Stimulated activated naive CD8-positive, alpha-beta T cell treated with anti-CD3 and anti-CD28 coated beads, Interleukin-15, amount 100 ng/mL, for 72 hours (primary cell): ENCODE measurements at regions not wholly inside any gene's neighbourhood (a gene's known extent, or its start where the extent isn't known, plus 50 kb on each side); places are given as distances from the start of the nearest gene placed in this dataset.

Source experiments
- ATAC-seq: fragments of 150-1000 bp; cut with Tn5 transposase; 2 replicates; pipeline ENCODE4 v1.10.0; 2021; ENCODE audit warnings: mild to moderate bottlenecking, moderate library complexity
- DNase-seq, 2 donors: peaks; one replicate each; pipeline ENCODE4 v3.0.0; 2021 to 2022
- H3K27ac Mint-ChIP-seq, 2 donors: one replicate each; pipeline ENCODE4 v1.8.0; 2022; ENCODE audit warnings: mild to moderate bottlenecking in 2 of 2, mixed read lengths in 2 of 2, moderate library complexity in 2 of 2
- H3K27me3 Mint-ChIP-seq: one replicate; pipeline ENCODE4 v1.8.0; 2022; ENCODE audit warnings: mixed read lengths
- H3K4me1 Mint-ChIP-seq: one replicate; pipeline ENCODE4 v1.8.0; 2022; ENCODE audit warnings: mild to moderate bottlenecking, mixed read lengths
- H3K4me3 Mint-ChIP-seq, 2 donors: one replicate each; pipeline ENCODE4 v1.8.0; 2022; ENCODE audit warnings: mild to moderate bottlenecking in 2 of 2, mixed read lengths in 2 of 2, moderate library complexity in 1 of 2
- H3K9me3 Mint-ChIP-seq, 2 donors: one replicate each; pipeline ENCODE4 v1.8.0; 2022; ENCODE audit warnings: mixed read lengths in 2 of 2

GRCh38 chr9:107971241-107971640 lies 481.7 kb upstream of the KLF4 start:
- H3K4me3 Mint-ChIP-seq = no peak overlapping the region
- no peak for ATAC-seq

GRCh38 chr9:107970726-107971125 lies 481.2 kb upstream of the KLF4 start:
- no peak overlapping the region for H3K4me3 Mint-ChIP-seq
- peaks cover 4 to 16% of the 10 kb centered on the region in 2 donors for H3K9me3 Mint-ChIP-seq
- no peak overlapping the region for H3K27ac Mint-ChIP-seq
- no peaks in the 10 kb centered on the region for H3K4me1 Mint-ChIP-seq
- no peaks in the 10 kb centered on the region for H3K27me3 Mint-ChIP-seq
- DNase-seq (no peak), ATAC-seq (no peak)

More at GRCh38 chr9:107971241-107971640, 481.7 kb upstream of the KLF4 start:
- Mint-ChIP-seq H3K4me1 (no peaks in the 10 kb centered on the region), H3K9me3 (peaks cover 2 to 16% of the 10 kb centered on the region in 2 donors), H3K27me3 (no peaks in the 10 kb centered on the region), H3K27ac (no peak overlapping the region)
- no peak for DNase-seq

- Mint-ChIP-seq H3K27ac (no peak overlapping the region), H3K4me3 (no peak overlapping the region), H3K4me1 (no peaks in the 10 kb centered on the region), H3K9me3 (peaks cover 4 to 16% of the 10 kb centered on the region in 2 donors), H3K27me3 (no peaks in the 10 kb centered on the region)
- no peak for DNase-seq
- no peak for ATAC-seq
Observed at GRCh38 chr9:107969727-107970126, 480.2 kb upstream of the KLF4 start.

GRCh38 chr9:107969141-107969540 lies 479.6 kb upstream of the KLF4 start:
- Mint-ChIP-seq H3K27ac (no peak overlapping the region), H3K4me1 (no peaks in the 10 kb centered on the region), H3K27me3 (no peaks in the 10 kb centered on the region), H3K4me3 (no peak overlapping the region), H3K9me3 (peaks cover 4 to 11% of the 10 kb centered on the region in 2 donors)
- ATAC-seq (no peak), DNase-seq (no peak)

GRCh38 chr9:107963246-107963645 lies 473.7 kb upstream of the KLF4 start:
- Mint-ChIP-seq H3K9me3 (peaks cover 4 to 9% of the 10 kb centered on the region in 2 donors), H3K4me3 (no peak overlapping the region), H3K27ac (peak overlapping the region in 1 of 2 donors; percentile 0), H3K27me3 (no peaks in the 10 kb centered on the region), H3K4me1 (no peaks in the 10 kb centered on the region)
- ATAC-seq (no peak), DNase-seq (no peak)

- Mint-ChIP-seq H3K27ac (no peak overlapping the region), H3K9me3 (peaks cover 0 to under 1% of the 10 kb centered on the region in 2 donors), H3K4me3 (no peak overlapping the region), H3K27me3 (no peaks in the 10 kb centered on the region), H3K4me1 (no peaks in the 10 kb centered on the region)
- ATAC-seq = no peak
- DNase-seq = no peak
Observed at GRCh38 chr9:107960916-107961315, 471.3 kb upstream of the KLF4 start.

GRCh38 chr9:107954312-107954711 lies 464.7 kb upstream of the KLF4 start:
- Mint-ChIP-seq H3K4me1 (no peaks in the 10 kb centered on the region), H3K27ac (no peak overlapping the region), H3K9me3 (peaks cover 4 to 20% of the 10 kb centered on the region in 2 donors), H3K4me3 (no peak overlapping the region), H3K27me3 (no peaks in the 10 kb centered on the region)
- ATAC-seq (no peak), DNase-seq (no peak)

- no peak for ATAC-seq
- peaks cover 4 to 20% of the 10 kb centered on the region in 2 donors for H3K9me3 Mint-ChIP-seq
- no peaks in the 10 kb centered on the region for H3K27me3 Mint-ChIP-seq
- no peaks in the 10 kb centered on the region for H3K4me1 Mint-ChIP-seq
- H3K4me3 Mint-ChIP-seq = no peak overlapping the region
- H3K27ac Mint-ChIP-seq = no peak overlapping the region
- no peak for DNase-seq
Observed at GRCh38 chr9:107953556-107954125, 464.1 kb upstream of the KLF4 start.

GRCh38 chr9:107952773-107953172 lies 463.2 kb upstream of the KLF4 start:
- Mint-ChIP-seq H3K4me3 (no peak overlapping the region), H3K4me1 (no peaks in the 10 kb centered on the region), H3K9me3 (peaks cover 4 to 20% of the 10 kb centered on the region in 2 donors), H3K27me3 (no peaks in the 10 kb centered on the region), H3K27ac (no peak overlapping the region)
- ATAC-seq (no peak), DNase-seq (no peak)

- H3K27ac Mint-ChIP-seq = no peak overlapping the region
- no peak overlapping the region for H3K4me3 Mint-ChIP-seq
- ATAC-seq (no peak), DNase-seq (no peak)
- H3K4me1 Mint-ChIP-seq = no peaks in the 10 kb centered on the region
- H3K27me3 Mint-ChIP-seq = no peaks in the 10 kb centered on the region
- peaks cover 4 to 20% of the 10 kb centered on the region in 2 donors for H3K9me3 Mint-ChIP-seq
Observed at GRCh38 chr9:107951511-107951910, 461.9 kb upstream of the KLF4 start.

- H3K27ac Mint-ChIP-seq = no peak overlapping the region
- ATAC-seq (no peak), DNase-seq (no peak)
- H3K27me3 Mint-ChIP-seq = no peaks in the 10 kb centered on the region
- H3K4me3 Mint-ChIP-seq = no peak overlapping the region
- H3K4me1 Mint-ChIP-seq = no peaks in the 10 kb centered on the region
- peaks cover 10 to 13% of the 10 kb centered on the region in 2 donors for H3K9me3 Mint-ChIP-seq
Observed at GRCh38 chr9:107949061-107949460, 459.5 kb upstream of the KLF4 start.

- Mint-ChIP-seq H3K27ac (no peak overlapping the region), H3K4me3 (no peak overlapping the region), H3K4me1 (no peaks in the 10 kb centered on the region), H3K27me3 (no peaks in the 10 kb centered on the region), H3K9me3 (peaks cover 13 to 14% of the 10 kb centered on the region in 2 donors)
- ATAC-seq (no peak), DNase-seq (no peak)
Observed at GRCh38 chr9:107948601-107949000, 459.0 kb upstream of the KLF4 start.

GRCh38 chr9:107948086-107948485 lies 458.5 kb upstream of the KLF4 start:
- DNase-seq (no peak), ATAC-seq (no peak)
- Mint-ChIP-seq H3K27me3 (no peaks in the 10 kb centered on the region), H3K4me3 (no peak overlapping the region), H3K4me1 (no peaks in the 10 kb centered on the region), H3K27ac (no peak overlapping the region), H3K9me3 (peaks cover 13 to 15% of the 10 kb centered on the region in 2 donors)

- Mint-ChIP-seq H3K4me1 (no peaks in the 10 kb centered on the region), H3K4me3 (no peak overlapping the region), H3K27ac (no peak overlapping the region), H3K27me3 (no peaks in the 10 kb centered on the region), H3K9me3 (peaks cover 10 to 15% of the 10 kb centered on the region in 2 donors)
- DNase-seq (no peak), ATAC-seq (no peak)
Observed at GRCh38 chr9:107946364-107947141, 457.0 kb upstream of the KLF4 start.

GRCh38 chr9:107945961-107946360 lies 456.4 kb upstream of the KLF4 start:
- Mint-ChIP-seq H3K27me3 (no peaks in the 10 kb centered on the region), H3K4me1 (no peaks in the 10 kb centered on the region)
- no peak for ATAC-seq

GRCh38 chr9:107945493-107945892 lies 455.9 kb upstream of the KLF4 start:
- no peak overlapping the region for H3K4me3 Mint-ChIP-seq
- no peaks in the 10 kb centered on the region for H3K4me1 Mint-ChIP-seq
- no peaks in the 10 kb centered on the region for H3K27me3 Mint-ChIP-seq
- H3K27ac Mint-ChIP-seq = no peak overlapping the region
- no peak for DNase-seq
- peaks cover 7 to 15% of the 10 kb centered on the region in 2 donors for H3K9me3 Mint-ChIP-seq
- no peak for ATAC-seq

More at GRCh38 chr9:107945961-107946360, 456.4 kb upstream of the KLF4 start:
- H3K27ac Mint-ChIP-seq = no peak overlapping the region
- no peak for DNase-seq
- no peak overlapping the region for H3K4me3 Mint-ChIP-seq
- peaks cover 7 to 15% of the 10 kb centered on the region in 2 donors for H3K9me3 Mint-ChIP-seq
